ENCODE measurements at regions not wholly inside any gene's neighbourhood (a gene's known extent, or its start where the extent isn't known, plus 50 kb on each side); places are given as distances from the start of the nearest gene placed in this dataset.

DNA sequence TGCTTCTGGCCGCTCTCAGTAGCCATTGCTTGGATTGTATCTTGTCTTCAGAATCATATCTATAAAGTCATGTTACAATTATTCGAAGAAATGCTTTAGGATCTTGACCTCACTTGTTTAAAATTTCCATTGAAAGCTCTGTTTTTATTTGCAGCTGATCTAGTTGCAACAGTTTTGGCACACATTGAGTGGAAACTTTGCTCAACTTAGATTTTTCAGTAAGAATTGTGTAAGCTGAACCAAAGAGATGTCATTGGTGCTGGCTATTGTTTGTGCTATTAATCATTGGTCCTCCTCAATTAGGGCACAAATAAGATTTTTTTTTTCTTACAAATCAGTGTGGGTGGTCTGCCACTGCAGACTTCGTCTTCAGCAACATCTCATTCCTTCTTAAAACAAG is 649.2 kb downstream of the MMUT start:
- DNase-seq, result no peak

DNA sequence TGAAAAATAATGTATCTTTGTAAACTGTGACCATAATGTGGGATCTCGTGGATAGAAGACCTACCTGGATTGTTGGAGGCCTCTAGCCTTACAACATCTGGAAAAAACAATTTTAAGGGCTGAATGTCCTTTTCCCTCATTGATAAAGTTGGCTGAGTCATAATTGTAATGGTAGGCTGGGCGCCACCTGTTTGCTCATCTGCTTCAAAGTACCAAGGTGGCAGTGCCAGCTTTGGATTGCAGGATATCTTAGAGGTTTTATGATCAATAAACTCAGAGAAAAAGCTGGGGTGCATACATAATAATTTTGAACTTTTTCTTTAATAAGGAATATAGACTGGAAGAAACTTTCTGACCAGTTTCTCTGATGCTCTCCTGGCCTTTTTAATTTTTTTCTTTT is 653.4 kb downstream of the MMUT start:
- DNase-seq, result no peak

DNA sequence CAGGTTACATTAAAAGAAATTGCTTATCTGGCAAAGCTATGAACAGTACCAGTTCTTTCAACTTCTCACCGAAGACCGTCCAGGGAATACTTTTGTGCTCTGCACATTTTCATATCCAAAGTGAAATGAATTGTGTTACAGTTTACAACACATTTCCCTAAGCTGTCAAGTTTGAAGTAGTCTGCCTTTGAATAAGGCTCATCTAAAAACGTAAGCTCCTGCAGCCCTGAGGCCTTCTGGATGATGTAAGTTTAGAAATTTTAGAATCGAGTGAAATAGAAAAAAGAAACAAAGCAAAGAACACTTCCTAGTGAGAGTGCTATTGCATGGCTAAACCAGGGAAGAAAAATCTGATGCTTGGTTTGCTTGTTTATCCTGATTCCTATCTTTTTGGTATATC is 653.8 kb downstream of the MMUT start:
- DNase-seq, result no peak

DNA sequence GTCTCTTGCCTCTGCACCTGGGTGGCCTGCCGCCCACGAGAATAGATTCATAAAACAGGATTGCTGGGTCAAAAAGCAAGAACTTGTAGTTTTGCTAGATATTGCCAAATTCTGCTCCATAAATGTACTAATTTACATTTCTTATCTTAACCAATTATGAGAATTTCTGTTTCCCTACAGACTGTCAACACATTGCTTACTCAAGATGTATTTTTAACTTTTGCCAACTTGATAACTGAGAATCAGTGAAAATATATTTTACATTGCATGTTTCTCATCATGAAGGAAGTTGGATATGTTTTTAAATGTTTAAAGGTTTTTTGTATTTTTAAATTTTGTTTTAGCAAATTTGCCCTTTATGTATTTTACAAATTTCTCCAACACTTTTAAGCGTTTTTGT is 664.8 kb downstream of the MMUT start:
- no peak for DNase-seq

DNA sequence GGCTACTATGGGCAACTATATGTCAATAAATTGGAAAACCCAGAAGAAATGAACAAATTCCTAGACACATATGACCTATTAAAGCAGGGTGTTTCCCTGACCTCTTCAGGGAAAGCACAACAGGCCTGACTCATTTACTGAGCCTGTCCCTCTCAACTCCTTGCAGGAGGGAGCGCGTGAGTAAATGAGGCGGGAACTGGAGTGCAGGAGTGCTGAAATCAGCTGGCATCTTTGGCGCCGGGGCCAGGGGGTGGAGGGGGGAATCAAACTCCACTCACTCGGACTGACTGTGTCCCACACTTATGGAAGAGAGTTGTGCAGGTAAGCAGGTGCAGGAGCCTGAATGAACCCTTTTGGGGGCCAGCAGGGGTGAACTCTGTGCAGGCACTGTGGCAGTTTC is 671.2 kb upstream of the PTCHD4 start:
- DNase-seq, result no peak

DNA sequence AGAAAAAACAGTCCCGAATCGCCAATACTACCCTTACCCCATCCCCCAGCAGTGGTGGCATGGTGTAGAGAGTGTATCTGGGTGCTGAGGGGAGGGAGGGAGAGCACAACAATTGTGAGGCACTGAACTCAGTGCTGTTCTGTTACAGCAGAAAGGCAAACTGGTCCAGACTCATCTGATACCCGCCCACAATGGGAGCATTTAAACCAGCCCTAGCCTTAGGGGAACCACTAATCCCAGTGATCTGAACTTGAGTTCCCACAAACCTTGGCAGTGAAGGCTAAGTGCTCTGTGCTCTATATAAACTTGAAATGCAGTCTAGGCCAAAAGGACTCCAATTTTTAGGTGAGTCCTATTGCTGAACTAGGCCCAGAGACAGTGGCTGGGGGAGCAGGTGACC is 666.4 kb upstream of the PTCHD4 start:
- DNase-seq, result no peak

DNA sequence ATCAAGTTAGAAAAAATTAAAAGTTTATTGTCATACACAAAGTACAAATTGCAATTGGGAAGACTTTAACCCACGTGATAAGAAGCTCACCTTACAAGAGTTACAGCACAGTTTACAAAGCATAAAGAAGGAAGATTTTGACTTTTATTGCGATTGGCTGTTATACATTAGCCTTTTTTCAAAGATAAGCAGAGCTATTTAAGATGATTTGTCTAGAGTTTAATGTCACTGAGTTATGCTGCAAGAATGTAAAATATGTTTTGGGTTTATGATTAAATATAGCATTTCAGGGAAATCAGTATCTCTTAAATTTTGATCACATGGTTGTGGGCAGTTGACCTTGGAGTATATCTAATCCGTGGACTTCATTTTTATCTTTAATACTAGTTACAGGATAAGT is 664.2 kb upstream of the PTCHD4 start:
- DNase-seq, result no peak

DNA sequence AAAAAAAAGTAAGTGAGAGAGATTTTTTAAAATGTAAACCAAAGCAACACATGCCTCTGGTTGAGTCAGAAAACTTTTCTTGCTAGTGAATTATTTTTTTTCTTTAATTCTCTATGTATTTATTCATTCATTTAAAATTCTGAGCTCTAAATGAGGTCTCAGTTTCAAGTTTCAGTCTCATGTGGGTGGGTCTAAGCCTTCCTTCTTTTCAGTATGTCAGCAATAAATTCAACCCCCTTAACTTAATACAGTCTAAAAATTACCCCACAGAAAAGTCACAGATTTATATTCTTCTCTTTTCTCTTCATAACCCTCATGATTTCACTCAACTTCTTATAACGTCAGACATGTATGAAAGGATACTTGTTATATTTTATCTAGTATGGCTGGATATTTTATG is 663.3 kb upstream of the PTCHD4 start:
- no peak for DNase-seq

DNA sequence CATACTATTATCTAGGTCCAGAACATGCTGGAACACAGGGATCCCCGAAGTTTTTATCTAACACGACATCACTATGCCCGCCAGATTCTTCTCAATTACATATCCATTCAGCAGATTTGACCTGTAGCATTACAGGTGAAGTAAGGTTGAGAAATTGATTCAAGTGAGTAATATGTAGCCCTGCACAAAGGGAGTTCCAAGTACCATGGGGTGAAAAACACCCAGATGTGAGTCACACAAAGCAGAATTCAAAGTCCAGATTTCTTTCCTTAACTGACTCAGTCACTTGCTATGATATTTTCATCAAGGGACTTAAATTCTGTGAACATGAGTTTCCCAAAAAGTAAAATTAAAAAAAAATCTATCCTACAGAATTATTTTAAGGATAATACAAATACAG is 655.4 kb upstream of the PTCHD4 start:
- DNase-seq, result no peak

DNA sequence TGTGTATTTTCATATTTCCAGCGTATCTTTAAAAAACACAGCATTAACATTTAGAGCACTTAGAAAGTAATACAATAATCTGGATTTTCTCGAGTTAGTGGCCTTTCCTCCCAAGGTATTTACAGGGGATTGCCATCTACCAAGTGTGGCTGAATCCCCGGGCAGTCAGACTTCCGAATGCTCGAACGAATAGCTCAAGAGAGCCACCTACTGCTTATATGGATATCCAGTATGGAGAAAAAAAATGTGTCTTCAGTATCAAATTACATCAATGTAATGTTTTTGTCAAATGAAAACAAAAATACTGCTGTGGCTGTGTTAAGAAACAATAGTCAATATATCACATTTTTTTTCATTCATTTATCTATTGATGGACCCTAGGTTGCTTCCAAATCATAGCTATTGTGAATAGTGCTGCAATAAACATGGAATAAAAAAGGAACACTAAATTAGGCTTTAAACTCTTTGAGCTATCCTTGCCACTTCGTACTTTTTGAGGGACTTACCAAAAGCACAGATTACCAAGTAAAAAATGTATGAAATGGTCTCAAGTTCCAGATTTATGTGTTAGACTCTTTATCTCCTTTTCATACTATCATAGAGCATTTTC is 654.5 kb upstream of the PTCHD4 start:
- DNase-seq, result peak; percentile 33

DNA sequence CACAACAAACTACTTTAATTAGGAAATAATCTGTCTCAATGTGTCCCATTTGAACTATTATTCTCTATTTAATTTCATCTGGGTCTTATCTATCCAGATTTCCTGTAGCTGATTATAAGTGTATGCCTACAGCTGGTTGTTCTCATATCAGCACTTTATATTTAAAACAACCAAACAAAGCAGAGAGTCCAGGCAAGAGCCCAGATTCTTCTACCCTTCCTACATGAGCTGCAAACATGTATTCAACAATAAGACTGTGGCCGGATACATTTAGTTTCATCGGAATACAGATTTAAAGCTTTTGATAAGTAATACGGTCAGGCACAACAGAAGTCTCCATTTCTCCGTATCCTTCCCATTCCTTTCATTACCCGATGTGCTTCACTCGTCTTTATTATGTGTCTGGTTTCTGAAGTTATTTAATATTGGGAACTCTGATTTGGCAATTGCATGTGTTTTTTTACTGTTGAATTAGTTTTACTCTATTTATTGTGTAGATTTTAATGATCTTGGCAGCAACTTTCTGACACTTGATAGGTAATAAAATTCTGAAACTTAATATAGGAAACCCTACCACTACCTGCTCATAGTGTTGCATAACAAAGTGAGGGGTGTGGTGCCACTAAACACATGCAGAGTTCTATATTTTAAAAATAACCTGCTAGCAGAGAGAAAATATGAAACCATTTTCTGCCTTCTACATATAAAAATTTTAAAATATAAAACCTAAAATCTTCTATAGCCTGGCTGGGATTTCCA is 653.5 kb upstream of the PTCHD4 start:
- no peak for DNase-seq

DNA sequence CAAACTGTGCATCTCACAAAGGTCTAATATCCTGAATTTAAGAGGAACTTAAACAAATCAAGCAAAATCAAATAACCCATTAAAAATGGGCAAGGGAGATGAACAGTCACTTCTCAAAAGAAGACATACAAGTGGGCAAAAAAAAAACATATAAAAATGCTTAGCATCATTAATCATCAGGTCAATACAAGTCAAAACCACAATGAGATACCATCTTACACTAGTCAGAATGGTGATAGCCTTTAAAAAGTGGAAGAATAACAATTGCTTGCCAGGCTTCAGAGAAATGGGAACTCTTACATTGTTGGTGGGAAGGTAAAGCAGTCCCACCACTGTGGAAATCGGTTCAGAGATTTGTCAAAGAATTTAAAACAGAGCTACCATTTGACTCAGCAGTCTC is 646.7 kb upstream of the PTCHD4 start:
- DNase-seq, result no peak

DNA sequence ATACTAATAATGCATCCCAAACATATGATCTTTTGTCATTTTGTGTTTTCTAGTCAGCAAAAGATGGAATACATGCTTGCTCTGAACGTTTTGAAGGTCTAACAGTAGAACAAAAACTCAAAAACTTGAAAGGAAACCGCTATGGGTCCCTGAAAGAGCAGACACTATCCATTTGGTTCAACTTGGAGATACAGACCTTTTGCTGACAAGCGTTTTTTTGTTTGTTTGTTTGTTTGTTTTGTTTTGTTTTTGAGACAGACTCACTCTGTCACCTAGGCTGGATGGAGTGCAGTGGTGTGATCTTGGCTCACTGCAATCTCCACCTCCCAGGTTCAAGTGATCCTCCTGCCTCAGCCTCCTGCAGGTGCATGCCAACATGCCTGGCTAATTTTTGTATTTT is 644.3 kb upstream of the PTCHD4 start:
- no peak for DNase-seq

DNA sequence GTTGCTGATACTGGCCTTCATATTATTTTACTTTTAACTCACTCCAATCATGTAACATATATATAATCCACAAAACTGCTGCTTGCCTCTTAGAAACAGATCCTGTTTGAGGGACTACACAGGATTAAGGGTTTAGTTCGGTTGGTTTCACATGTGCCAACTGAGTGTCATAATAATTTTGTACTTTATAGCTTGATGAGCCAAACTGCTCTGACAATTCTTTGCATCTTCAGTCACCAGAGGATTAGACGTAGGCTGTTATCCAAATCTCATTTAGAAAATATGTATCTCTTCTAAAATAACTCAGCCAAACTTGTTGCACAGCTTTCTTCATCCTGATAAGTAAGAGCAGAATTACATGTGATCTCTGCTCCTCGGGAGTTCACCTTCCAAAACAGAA is 643.6 kb upstream of the PTCHD4 start:
- no peak for DNase-seq

DNA sequence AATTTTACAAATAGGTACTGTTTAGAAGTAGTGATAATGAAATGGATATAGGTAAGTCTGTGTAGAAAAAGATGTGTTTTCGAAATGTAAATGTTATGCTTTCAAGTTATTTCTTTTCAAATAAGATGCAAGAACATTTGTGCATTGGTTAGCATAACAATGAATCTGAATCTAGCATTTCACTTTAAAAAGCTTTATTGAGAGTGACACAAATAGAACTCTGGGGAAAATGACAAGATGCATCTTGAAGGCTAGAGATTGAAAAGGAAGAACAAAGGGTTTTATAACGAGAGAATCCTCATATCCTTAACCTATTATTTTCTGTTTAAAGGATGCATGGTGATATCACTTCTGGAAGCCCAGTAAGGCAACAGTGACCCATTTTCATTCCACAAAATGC is 639.9 kb upstream of the PTCHD4 start:
- no peak for DNase-seq

DNA sequence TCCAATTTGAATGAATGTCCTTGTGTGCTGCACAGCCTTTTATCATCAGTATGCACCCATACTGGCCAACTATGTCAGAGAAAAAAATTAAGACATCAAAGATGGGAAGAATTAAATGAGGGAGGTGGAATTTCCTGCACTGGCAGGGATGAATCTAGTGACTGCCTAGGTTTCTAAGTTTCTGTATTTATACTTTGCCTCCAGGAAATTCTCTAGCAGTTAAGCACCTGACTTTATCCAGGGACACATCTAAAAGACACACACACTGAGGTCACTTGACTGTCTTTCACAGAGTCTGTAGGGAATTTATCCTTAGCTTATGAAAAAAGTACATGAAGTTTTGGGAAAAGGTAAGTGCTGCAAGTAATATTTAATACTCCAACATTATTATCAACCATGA is 636.5 kb upstream of the PTCHD4 start:
- DNase-seq, result no peak

DNA sequence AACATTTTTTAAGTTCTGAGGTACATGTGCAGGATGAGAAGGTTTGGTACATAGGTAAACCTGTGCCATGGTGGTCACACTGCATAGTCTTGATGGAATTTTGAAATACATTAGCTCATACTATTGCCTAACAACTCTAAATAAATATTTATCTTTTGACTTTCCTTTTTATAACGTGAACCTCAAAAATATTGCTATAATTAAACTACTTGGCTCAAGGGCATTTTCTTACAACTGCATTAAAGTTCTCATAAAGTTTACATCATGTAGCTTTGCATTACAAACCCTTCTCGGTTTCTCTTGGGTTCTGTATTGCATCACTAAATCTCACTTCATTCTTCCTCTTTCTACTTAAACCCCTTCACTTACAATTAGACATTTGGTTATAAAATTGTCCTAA is 636.0 kb upstream of the PTCHD4 start:
- peak; percentile 51 for DNase-seq

DNA sequence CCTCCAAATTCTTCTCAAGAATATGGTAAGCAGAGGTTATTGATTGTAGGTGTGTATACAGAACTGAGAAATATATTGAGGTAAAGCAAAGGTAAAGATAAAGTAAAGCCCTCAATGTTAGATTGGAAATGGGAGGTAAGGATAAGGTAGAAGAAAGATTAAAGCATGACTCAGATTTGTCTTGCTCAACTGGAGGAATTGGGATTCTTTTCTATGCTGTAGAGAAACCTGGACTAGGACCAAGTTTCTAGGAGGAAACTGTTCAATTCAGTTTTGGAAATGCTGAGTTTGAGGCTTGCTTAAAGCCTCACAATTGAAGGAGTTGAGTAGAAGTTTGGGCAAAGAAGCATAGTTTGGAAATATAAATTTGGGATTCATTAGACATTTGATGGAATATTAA is 634.0 kb upstream of the PTCHD4 start:
- no peak for DNase-seq

DNA sequence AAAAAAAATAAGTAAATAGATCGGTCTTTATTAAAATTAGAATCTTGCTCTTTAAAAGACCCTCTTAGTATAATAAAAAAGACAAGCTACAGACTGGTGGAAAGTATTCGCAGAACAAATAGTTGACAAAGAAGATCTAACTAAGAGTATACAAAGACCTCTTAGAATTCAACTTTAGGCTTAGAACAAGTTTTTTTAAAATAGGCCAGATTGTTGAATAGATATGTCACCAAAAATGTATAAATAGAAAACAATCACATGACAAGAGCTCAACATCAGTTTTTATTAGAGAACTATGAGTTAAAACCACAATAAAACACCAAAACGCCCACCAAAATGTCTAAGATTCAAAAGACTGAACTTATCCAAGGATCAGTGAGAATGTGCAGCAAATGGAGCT is 632.7 kb upstream of the PTCHD4 start:
- DNase-seq, result no peak

DNA sequence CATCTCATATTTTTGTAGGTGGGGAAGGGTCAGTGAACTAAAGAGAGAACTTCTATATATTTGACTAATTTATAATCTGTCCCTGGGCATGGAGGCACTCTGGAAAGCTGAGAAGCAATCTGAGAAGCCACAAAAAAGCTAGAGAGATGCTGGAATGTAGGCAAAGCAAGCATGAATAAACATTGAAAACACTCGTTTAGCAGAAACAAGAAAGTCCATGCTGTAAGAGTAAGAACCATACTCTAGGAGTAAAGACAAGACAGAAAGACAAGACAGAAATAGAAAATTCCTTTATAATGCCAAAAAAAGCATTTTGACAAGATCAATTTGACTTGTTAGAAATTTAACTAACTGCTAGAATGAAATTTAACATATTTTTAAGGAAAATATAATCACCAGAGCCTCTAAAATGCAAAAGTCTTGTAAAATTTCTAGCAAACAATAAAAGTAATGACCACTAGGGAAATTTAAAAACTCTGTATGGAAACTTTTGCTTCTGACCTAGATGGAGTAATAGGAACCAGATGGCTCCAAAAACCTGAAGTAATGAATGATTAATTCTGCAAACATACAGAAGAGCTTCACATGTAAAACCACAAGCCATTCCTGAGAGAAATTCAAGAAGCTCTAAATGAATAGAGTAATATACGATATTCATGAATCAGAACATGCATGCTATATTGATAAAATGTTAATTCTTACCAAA is 625.7 kb upstream of the PTCHD4 start:
- DNase-seq, result no peak

DNA sequence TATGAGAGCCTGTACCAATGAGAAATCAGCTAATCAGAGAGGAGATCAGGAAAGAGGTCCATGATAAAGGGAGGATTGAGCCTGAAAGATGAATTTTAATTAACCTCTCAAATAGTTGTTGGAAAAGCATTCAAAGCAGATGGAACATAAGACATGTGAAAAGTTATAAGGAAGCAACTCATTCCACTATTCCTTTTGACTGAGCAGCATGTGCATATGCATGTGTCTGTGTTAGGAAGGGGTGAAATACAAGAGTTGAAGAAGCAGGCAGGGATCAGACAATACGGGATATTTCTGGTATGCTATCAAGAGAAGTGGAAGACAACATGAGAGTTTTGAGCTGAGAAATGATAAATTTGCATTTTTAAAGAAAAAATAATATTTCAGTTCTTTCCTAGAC is 624.8 kb upstream of the PTCHD4 start:
- no peak for DNase-seq

DNA sequence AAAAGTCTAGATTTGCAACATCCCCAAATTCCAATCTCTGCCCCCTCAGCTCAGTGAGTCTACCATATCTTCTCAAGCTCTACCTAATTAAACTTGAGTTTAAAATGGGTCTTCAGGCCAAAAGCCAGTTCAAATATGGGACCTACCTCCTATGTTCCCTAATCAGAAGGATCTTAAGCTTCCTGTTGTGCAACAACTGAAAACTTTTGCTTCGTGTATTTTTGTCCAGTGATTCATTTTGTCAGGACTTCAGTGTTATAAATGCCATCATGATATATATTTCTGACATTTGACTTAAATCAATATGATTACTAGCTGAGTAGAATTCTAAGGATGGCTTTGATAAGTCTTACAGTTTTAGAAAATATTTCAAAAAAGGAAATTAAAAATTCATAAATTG is 622.6 kb upstream of the PTCHD4 start:
- no peak for DNase-seq

DNA sequence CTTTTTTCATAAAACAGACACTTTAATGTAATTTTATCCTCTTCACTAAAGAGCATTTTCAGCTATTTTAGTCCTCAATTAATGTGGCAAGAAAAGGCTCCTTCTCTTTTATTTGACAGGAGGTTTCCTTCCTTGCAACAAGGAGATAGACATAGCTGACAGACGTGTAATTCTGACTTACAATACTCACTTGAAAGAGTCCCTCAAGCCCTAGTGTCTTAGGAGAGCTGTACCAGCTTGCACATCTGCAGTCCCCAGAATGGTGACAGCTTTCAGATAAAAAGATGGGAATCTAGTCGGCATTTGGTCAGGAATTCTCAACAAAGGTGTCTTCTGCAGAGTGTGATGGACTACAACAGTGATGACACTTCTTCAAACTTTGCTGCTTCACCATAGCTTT is 603.7 kb upstream of the PTCHD4 start:
- DNase-seq, result no peak

DNA sequence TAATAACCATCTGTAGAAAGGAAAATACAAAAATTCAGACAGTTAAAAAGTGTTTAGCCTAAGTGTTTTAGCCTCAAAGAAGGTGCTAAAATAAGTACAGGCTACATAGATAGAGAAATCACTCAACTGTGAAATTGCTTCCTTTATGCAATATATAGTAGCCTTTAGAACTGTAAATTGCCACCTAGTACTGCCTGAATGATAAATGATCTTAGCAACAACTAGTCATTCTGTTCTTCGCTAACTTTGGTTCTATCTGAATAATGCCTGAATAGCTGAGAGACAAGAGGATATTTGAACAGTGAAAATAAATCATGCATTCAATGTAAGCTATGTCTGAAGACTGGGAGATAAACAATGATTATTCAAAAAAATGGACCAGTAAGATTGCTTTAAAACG is 603.3 kb upstream of the PTCHD4 start:
- no peak for DNase-seq

DNA sequence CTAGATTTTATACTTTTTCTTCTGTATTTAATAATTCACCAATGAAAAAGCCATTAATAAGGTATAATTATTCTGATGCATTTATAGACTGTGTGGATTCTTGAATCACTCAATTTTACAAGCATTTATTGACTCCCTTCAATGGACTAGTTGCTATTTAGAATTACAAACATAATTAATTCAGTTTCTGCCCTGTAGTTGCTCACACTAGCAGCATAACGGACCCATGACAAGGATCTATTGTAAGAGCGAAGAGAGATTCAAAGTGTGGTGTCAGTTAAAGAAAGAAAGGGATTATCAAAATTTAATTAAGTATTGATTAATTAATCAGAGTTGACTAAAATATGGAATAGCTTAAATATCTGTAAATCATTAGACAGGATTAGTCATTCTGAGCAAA is 602.6 kb upstream of the PTCHD4 start:
- DNase-seq, result no peak
